Gastroesophageal sphincter (tissue), 3 donors: ENCODE measurements at regions not wholly inside any gene's neighbourhood (a gene's known extent, or its start where the extent isn't known, plus 50 kb on each side); places are given as distances from the start of the nearest gene placed in this dataset.

ENCODE experiments used
- CTCF ChIP-seq, 4 experiments: fragments of 200-600 bp in 2 of 4; fragments of 450-650 bp in 2 of 4; sonication (generic) in 1 of 4; IDR thresholded peaks; one replicate each; pipeline ENCODE4 v1.5.1; 2017 to 2019; ENCODE audit warnings: antibody characterized with exemption in 4 of 4, mild to moderate bottlenecking in 2 of 4, moderate library complexity in 2 of 4
- EP300 ChIP-seq: sonication (generic); formaldehyde crosslinking; IDR thresholded peaks from one replicate; pipeline ENCODE4 v1.6.1; 2017; ENCODE audit warnings: antibody characterized with exemption, mild to moderate bottlenecking
- POLR2A ChIP-seq, 2 donors: fragments of 450-650 bp; IDR thresholded peaks; one replicate each; pipeline ENCODE4 v1.6.1; 2017; ENCODE audit warnings: antibody characterized with exemption in 2 of 2, mild to moderate bottlenecking in 2 of 2, moderate library complexity in 1 of 2
- POLR2AphosphoS5 ChIP-seq: sonication (generic); formaldehyde crosslinking; IDR thresholded peaks from one replicate; pipeline ENCODE4 v1.6.1; 2017; ENCODE audit warnings: antibody characterized with exemption

- TF ChIP-seq CTCF (IDR thresholded peaks at IDR 0.05) (no peak), POLR2A (IDR thresholded peaks at IDR 0.05) (no peak), POLR2AphosphoS5 (no peak), EP300 (no peak)
Observed at GRCh38 chr5:61683148-61683547, 351.1 kb downstream of the ZSWIM6 start.
